HEK293 (cell line): ENCODE measurements at regions not wholly inside any gene's neighbourhood (a gene's known extent, or its start where the extent isn't known, plus 50 kb on each side); places are given as distances from the start of the nearest gene placed in this dataset.

Source experiments
- CTCF ChIA-PET: fragments of 350-600 bp; formaldehyde crosslinking; extraction: SDS; loops from one replicate; lab custom pipeline; 2021; ENCODE audit warnings: antibody characterized with exemption; lab: Yijun Ruan, JAX
- POLR2A ChIA-PET: fragments of 300-600 bp; formaldehyde crosslinking; extraction: SDS; loops from one replicate; lab custom pipeline; 2020; ENCODE audit warnings: antibody characterized with exemption, inconsistent platforms; lab: Yijun Ruan, JAX
- H3K27ac ChIP-seq: fragments of 200-500 bp; sonication (Bioruptor generic); 2 replicates; pipeline ENCODE4 v1.5.1; 2014; ENCODE audit warnings: low read depth, low read length, control low read depth, inconsistent platforms; ENCODE audit errors: extremely low read depth
- H3K36me3 ChIP-seq, 2 experiments: fragments of 200-500 bp in 1 of 2; sonication (Bioruptor generic) in 1 of 2; 1 replicate in 1 of 2; 2 replicates in 1 of 2; pipeline ENCODE4 v1.5.1; 2014 to 2017; ENCODE audit warnings: inconsistent platforms in 2 of 2, low read length in 2 of 2; ENCODE audit not compliant: control insufficient read depth in 2 of 2, insufficient read depth in 1 of 2
- H3K4me1 ChIP-seq: fragments of 200-500 bp; sonication (Bioruptor generic); 2 replicates; pipeline ENCODE4 v1.5.1; 2014; ENCODE audit warnings: mild to moderate bottlenecking, low read length, inconsistent platforms; ENCODE audit not compliant: control insufficient read depth, insufficient read depth
- H3K4me3 ChIP-seq: 2 replicates; pipeline ENCODE4 v1.5.1; 2011; ENCODE audit warnings: low read depth, mild to moderate bottlenecking, control low read depth, low read length, moderate library complexity
- H3K9me3 ChIP-seq: fragments of 200-500 bp; sonication (Bioruptor generic); 2 replicates; pipeline ENCODE4 v1.5.1; 2014; ENCODE audit warnings: low read depth, low read length, inconsistent platforms; ENCODE audit not compliant: control insufficient read depth, insufficient read depth
- HOXD13 ChIP-seq: sonication (generic); formaldehyde crosslinking; IDR thresholded peaks from 2 replicates; pipeline ENCODE4 v1.8.0; 2022; ENCODE audit warnings: missing genetic modification reagents, borderline replicate concordance
- PRDM1 ChIP-seq: fragments of 450-650 bp; formaldehyde crosslinking; IDR thresholded peaks from 2 replicates; pipeline ENCODE4; 2016; ENCODE audit warnings: missing biosample characterization, missing genetic modification characterization
- RBAK ChIP-seq: fragments of 450-650 bp; formaldehyde crosslinking; IDR thresholded peaks from 2 replicates; pipeline ENCODE4 v1.5.1; 2016; ENCODE audit warnings: missing biosample characterization, missing genetic modification characterization
- SETDB1 ChIP-seq: IDR thresholded peaks from one replicate; pipeline ENCODE4 v1.6.1; 2017; ENCODE audit warnings: mild to moderate bottlenecking, low read length, moderate library complexity, mixed read lengths; ENCODE audit not compliant: insufficient read length
- TRIM28 ChIP-seq: IDR thresholded peaks from 2 replicates; pipeline ENCODE4 v1.6.1; 2011; ENCODE audit warnings: low read length, control low read depth, borderline replicate concordance
- TSHZ1 ChIP-seq: fragments of 450-650 bp; formaldehyde crosslinking; IDR thresholded peaks from 2 replicates; pipeline ENCODE4 v1.5.1; 2016; ENCODE audit warnings: missing biosample characterization, missing genetic modification characterization, borderline replicate concordance
- WT1 ChIP-seq: fragments of 450-650 bp; formaldehyde crosslinking; IDR thresholded peaks from 2 replicates; pipeline ENCODE4 v1.5.1; 2016; ENCODE audit warnings: missing biosample characterization, missing genetic modification characterization
- ZIC2 ChIP-seq: fragments of 450-650 bp; formaldehyde crosslinking; IDR thresholded peaks from 2 replicates; pipeline ENCODE4 v1.5.1; 2016; ENCODE audit warnings: missing biosample characterization, missing genetic modification characterization
- ZNF140 ChIP-seq: fragments of 450-650 bp; formaldehyde crosslinking; IDR thresholded peaks from 2 replicates; pipeline ENCODE4 v1.5.1; 2016; ENCODE audit warnings: missing biosample characterization, missing genetic modification characterization
- ZNF174 ChIP-seq: fragments of 450-650 bp; formaldehyde crosslinking; IDR thresholded peaks from 2 replicates; pipeline ENCODE4 v1.5.0; 2017; ENCODE audit warnings: missing biosample characterization, mild to moderate bottlenecking, missing genetic modification characterization
- ZNF2 ChIP-seq: fragments of 450-650 bp; formaldehyde crosslinking; IDR thresholded peaks from 2 replicates; pipeline ENCODE4 v1.5.1; 2016; ENCODE audit warnings: missing biosample characterization, missing genetic modification characterization
- ZNF23 ChIP-seq: fragments of 450-650 bp; formaldehyde crosslinking; IDR thresholded peaks from 2 replicates; pipeline ENCODE4 v1.5.1; 2016; ENCODE audit warnings: missing biosample characterization, missing genetic modification characterization, borderline replicate concordance
- ZNF280C ChIP-seq: fragments of 450-650 bp; formaldehyde crosslinking; IDR thresholded peaks from 2 replicates; pipeline ENCODE4 v1.5.1; 2016; ENCODE audit warnings: missing biosample characterization, missing genetic modification characterization
- ZNF335 ChIP-seq: fragments of 450-650 bp; formaldehyde crosslinking; conservative IDR thresholded peaks from 2 replicates; pipeline ENCODE4 v1.5.1; 2016; ENCODE audit warnings: missing biosample characterization, missing genetic modification characterization
- ZNF416 ChIP-seq: fragments of 450-650 bp; formaldehyde crosslinking; IDR thresholded peaks from 2 replicates; pipeline ENCODE4 v1.5.1; 2016; ENCODE audit warnings: missing biosample characterization, missing genetic modification characterization
- ZNF626 ChIP-seq: fragments of 450-650 bp; sonication (Bioruptor Pico); formaldehyde crosslinking; IDR thresholded peaks from 2 replicates; pipeline ENCODE4 v1.5.1; 2018; ENCODE audit warnings: missing biosample characterization, missing genetic modification characterization, inconsistent platforms
- ZNF629 ChIP-seq: fragments of 450-650 bp; formaldehyde crosslinking; IDR thresholded peaks from 2 replicates; pipeline ENCODE4 v1.5.1; 2017; ENCODE audit warnings: missing biosample characterization, missing genetic modification characterization
- ZNF660 ChIP-seq: fragments of 450-650 bp; IDR thresholded peaks from 2 replicates; pipeline ENCODE4 v1.5.1; 2018; ENCODE audit warnings: missing biosample characterization, mild to moderate bottlenecking, missing genetic modification characterization
- ZNF747 ChIP-seq: fragments of 450-650 bp; formaldehyde crosslinking; IDR thresholded peaks from 2 replicates; pipeline ENCODE4 v1.5.1; 2016; ENCODE audit warnings: missing biosample characterization, missing genetic modification characterization
- ZSCAN23 ChIP-seq: fragments of 450-650 bp; formaldehyde crosslinking; IDR thresholded peaks from 2 replicates; pipeline ENCODE4 v1.5.1; 2016; ENCODE audit warnings: missing biosample characterization, missing genetic modification characterization
- ZXDB ChIP-seq: fragments of 450-650 bp; formaldehyde crosslinking; IDR thresholded peaks from 2 replicates; pipeline ENCODE4 v1.5.1; 2016; ENCODE audit warnings: missing biosample characterization, missing genetic modification characterization
- TF ChIP-seq, protein P1 (sequence below): fragments of 450-650 bp; formaldehyde crosslinking; IDR thresholded peaks from 2 replicates; pipeline ENCODE4 v1.5.1; 2016; ENCODE audit warnings: missing biosample characterization, missing genetic modification characterization
- TF ChIP-seq, protein P2 (sequence below): fragments of 450-650 bp; formaldehyde crosslinking; IDR thresholded peaks from 2 replicates; pipeline ENCODE4 v1.5.1; 2017; ENCODE audit warnings: missing biosample characterization, missing genetic modification characterization

DNA sequence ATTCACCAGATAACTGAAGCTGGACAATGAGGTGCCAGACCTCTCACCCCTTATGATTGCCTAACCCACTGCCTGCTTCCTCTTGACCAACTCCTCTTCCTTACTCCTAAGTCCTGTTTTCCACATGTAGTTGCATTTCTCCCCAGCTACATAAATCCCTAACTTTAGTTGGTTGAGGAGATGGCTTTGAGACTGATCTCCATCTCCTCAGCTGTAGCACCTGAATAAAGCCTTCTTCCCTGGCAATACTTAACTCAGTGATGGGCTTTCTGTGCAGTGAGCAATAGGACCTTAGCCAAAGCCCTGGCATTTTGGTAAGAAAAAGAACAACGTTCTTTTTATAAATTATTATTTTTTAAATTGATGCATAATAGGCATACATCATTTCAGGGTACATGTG is 691.1 kb downstream of the MATN1 start:
- Histone ChIP-seq H3K36me3 (no peaks in the 10 kb centered on the region), H3K9me3 (no peaks in the 10 kb centered on the region), H3K27ac (no peak overlapping the region), H3K4me3 (no peak overlapping the region), H3K4me1 (0 out of 2 replicates have a peak, but pooled peaks cover 2% of the 10 kb centered on the region)
- no peak for TF ChIP-seq ZNF23 (tag by site-specific recombination)
- no peak for TF ChIP-seq ZNF747 (tag by site-specific recombination)
- TF ChIP-seq ZNF660 = no peak
- no peak for TF ChIP-seq SETDB1
- TF ChIP-seq RBAK = no peak
- no peak for TF ChIP-seq ZNF280C (tag by site-specific recombination)
- TF ChIP-seq ZIC2 = no peak
- no peak for TF ChIP-seq HOXD13 (CRISPR knock-in tag)
- no peak for TF ChIP-seq ZNF140 (tag by site-specific recombination)
- TF ChIP-seq WT1 (tag by site-specific recombination) = no peak
- TF ChIP-seq ZNF626 (tag by site-specific recombination) = no peak
- TF ChIP-seq TSHZ1 (tag by site-specific recombination) = no peak
- TF ChIP-seq PRDM1 = no peak
- CTCF ChIA-PET = interaction anchor here (0.7 kb wide), 1 partner anchor 671 kb away, joined by 4 read pairs; no protein-coding TSS in a partner anchor
- POLR2A ChIA-PET = no interaction called here

DNA sequence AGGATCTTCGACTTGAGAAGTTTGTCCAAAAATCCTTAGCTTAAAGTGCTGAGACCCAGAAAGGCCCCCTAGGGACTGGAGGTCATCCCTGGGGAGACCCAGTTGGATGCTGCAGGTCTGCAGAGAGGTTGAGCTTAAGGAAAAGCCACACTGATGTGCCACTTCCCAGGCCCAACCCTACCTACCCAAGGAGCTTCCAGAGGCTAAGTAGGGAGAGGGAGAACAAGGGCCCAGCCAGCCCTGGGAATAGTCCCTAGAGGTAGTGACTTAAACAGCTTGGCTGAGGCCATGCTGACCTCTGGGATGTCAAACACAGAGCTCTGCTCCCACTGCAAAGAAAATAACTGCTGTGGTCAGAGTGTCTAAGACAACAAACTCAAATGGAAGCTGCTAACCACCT is 693.7 kb downstream of the MATN1 start:
- no peak overlapping the region for H3K27ac ChIP-seq
- 0 out of 2 replicates have a peak, but pooled peaks cover 2% of the 10 kb centered on the region for H3K4me1 ChIP-seq
- no peaks in the 10 kb centered on the region for H3K36me3 ChIP-seq
- H3K9me3 ChIP-seq = no peaks in the 10 kb centered on the region
- POLR2A ChIA-PET = no interaction called here
- TF ChIP-seq ZNF416 (tag by site-specific recombination) (no peak), ZNF629 (tag by site-specific recombination) (no peak), TRIM28 (no peak), ZSCAN23 (tag by site-specific recombination) (no peak), ZXDB (tag by site-specific recombination) (no peak), ZNF335 (tag by site-specific recombination) (no peak), ZNF174 (tag by site-specific recombination) (no peak), ZNF2 (no peak)
- TF ChIP-seq, protein P1, sequence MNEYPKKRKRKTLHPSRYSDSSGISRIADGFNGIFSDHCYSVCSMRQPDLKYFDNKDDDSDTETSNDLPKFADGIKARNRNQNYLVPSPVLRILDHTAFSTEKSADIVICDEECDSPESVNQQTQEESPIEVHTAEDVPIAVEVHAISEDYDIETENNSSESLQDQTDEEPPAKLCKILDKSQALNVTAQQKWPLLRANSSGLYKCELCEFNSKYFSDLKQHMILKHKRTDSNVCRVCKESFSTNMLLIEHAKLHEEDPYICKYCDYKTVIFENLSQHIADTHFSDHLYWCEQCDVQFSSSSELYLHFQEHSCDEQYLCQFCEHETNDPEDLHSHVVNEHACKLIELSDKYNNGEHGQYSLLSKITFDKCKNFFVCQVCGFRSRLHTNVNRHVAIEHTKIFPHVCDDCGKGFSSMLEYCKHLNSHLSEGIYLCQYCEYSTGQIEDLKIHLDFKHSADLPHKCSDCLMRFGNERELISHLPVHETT (tag by site-specific recombination) = no peak
- TF ChIP-seq, protein P2, sequence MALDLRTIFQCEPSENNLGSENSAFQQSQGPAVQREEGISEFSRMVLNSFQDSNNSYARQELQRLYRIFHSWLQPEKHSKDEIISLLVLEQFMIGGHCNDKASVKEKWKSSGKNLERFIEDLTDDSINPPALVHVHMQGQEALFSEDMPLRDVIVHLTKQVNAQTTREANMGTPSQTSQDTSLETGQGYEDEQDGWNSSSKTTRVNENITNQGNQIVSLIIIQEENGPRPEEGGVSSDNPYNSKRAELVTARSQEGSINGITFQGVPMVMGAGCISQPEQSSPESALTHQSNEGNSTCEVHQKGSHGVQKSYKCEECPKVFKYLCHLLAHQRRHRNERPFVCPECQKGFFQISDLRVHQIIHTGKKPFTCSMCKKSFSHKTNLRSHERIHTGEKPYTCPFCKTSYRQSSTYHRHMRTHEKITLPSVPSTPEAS = no peak
- TF ChIP-seq, all 188 proteins: peak for 0
- CTCF ChIA-PET = interaction anchor here (2.5 kb wide), 1 partner anchor 237 kb away, joined by 9 read pairs; no protein-coding TSS in a partner anchor
- no peak overlapping the region for H3K4me3 ChIP-seq
